Upper lobe of left lung (tissue), 4 donors: ENCODE measurements at regions not wholly inside any gene's neighbourhood (a gene's known extent, or its start where the extent isn't known, plus 50 kb on each side); places are given as distances from the start of the nearest gene placed in this dataset.

Experiments used
- CTCF ChIP-seq, 6 experiments: fragments of 450-650 bp in 4 of 6; fragments of 200-600 bp in 2 of 6; sonication (generic) in 2 of 6; IDR thresholded peaks; one replicate each; pipeline ENCODE4 v1.5.1; 2016 to 2019; ENCODE audit warnings: antibody characterized with exemption in 6 of 6
- POLR2A ChIP-seq, 4 donors: fragments of 450-650 bp; IDR thresholded peaks; one replicate each; pipeline ENCODE4 v1.5.1; 2016 to 2017; ENCODE audit warnings: antibody characterized with exemption in 4 of 4, mild to moderate bottlenecking in 2 of 4

GRCh38 chr2:236853585-236854051 lies 232.1 kb upstream of the COPS8 start:
- TF ChIP-seq CTCF (IDR thresholded peaks at IDR 0.05) (no peak), POLR2A (IDR thresholded peaks at IDR 0.05) (no peak)
